ENCODE measurements at regions not wholly inside any gene's neighbourhood (a gene's known extent, or its start where the extent isn't known, plus 50 kb on each side); places are given as distances from the start of the nearest gene placed in this dataset.
"Not testable (repeated sequence)": the region's sequence is repeated elsewhere in the genome, so short reads cannot be mapped to it uniquely, and the experiment has no call there.

- no peak for DNase-seq (ENCODE audit: low read depth)
Observed at GRCh38 chr11:134591338-134591737, 179.3 kb upstream of the B3GAT1 start.

DNA sequence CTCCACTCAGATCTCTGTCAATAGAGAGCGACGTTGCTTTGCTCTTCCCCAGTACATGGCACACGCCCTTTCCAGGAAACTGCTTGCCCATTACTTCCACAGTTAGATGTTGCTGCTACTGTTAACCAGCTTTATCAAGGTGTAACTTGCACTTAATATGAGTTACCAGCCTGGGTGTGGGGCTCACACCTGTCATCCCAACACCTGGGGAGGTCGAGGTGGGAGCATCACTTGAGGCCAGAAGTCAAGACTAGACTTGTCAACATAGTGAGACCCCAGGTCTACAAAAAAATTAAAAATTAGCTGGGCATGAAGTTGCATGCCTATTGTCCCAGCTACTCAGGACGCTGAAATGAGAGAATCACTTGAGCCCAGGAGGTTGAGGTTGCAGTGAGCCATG lies 177.1 kb upstream of the B3GAT1 start:
- DNase-seq (ENCODE audit: low read depth), result no peak

GRCh38 chr11:134588460-134589110 lies 176.5 kb upstream of the B3GAT1 start:
- DNase-seq (ENCODE audit: low read depth), result not testable (repeated sequence)

DNA sequence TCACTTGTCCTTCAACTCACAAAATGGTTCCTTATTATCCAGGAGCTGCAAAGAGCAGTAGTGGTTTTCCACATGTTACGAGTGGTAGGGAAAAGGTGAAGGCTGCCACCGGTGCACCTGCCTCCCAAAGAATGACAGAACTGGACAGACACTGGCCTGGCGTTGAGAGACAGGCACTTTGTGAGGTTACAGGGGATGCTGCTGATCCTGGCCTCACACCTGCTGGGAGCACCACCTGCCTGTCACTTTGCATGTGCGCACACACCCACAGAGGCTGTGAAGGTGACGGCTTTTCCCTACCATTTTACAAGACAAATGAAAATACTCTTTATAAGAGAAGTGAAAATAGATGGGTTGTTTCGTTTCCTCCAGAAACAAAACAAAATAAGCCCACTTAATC lies 175.3 kb upstream of the B3GAT1 start:
- DNase-seq (ENCODE audit: low read depth), result no peak

DNA sequence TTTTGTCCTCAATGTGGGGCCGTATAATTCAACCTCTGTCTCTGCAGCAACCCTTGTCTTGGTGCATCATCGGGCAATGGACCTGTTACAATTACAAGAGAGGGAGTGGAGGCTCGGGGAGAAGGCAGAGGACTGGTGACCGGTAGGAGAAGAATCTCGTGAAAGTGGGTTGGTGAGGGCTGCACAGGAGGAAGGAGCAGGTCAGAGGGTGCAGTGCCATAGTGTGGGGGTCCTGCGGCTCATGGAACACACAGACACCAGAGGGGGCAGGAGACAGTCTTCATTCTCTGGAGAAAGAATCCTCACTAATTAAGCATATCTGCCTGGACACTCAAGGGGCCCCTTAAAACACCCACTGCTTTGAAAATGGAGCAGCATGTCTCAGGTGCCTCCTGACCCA lies 174.7 kb upstream of the B3GAT1 start:
- DNase-seq (ENCODE audit: low read depth), result no peak

- DNase-seq (ENCODE audit: low read depth), result no peak
Observed at GRCh38 chr11:134585666-134586610, 173.9 kb upstream of the B3GAT1 start.

DNA sequence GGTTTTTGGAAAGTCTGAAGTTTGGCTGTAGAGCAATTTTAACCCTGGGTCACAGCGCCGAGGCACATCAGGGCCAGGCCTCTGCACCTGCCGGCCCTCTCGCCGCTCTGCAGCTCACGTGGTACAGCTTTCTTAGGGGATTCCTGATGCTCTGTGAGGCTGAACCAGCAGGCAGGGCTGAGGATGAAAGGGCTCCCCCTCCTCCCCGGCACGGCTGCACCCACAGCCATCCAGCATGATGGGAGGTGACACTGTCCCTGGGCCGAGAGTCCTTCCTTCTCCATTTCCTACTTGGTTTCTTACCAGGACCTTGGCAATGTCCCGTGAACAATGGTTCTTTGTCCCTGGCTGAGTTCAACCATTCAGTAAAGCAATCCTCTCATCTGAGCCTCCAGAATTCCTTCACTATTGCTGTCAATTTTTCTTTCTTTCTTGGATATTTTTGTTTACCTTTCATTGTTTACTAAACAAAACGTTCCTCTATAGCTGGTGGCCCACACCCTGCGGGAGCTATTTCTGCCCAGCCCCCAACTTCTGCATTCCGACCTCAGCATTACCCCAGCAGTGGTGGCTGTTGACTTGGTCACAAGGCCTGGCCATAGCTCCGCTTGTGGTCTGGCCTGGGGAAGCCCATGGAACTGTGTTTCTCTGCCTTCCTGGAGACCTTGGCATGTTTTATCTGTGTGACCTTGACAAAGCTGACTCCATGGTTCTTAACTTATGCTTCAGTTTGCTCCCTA lies 172.8 kb upstream of the B3GAT1 start:
- no peak for DNase-seq (ENCODE audit: low read depth)

DNA sequence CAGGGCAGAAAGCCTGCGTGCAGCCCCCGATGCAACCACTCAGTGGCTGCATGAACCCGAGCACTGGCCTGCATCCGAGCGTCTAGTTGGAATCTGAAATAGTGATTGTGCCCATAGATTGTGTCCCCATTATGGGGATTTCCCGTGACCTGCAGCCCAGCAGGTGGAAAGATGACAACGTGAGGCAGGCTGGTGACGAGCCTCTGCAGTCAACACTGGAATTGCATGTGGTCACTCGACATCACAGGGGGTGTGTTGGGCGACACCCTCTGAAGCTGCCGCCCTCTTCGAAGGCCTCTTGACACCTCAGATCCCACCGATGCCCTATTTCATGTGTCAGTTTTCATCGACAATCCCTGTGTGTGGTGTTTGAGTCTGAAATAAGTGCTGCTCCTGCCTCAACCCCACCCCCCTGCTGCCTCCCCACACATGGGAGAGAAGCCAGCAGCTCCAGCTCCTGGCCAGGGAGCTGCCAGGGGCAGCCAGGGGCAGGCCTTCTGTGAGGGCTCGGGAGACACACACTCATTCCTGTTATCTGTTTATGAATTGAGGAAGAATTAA lies 172.0 kb upstream of the B3GAT1 start:
- no peak for DNase-seq (ENCODE audit: low read depth)

GRCh38 chr11:134583397-134583990 lies 171.5 kb upstream of the B3GAT1 start:
- no peak for DNase-seq (ENCODE audit: low read depth)

DNA sequence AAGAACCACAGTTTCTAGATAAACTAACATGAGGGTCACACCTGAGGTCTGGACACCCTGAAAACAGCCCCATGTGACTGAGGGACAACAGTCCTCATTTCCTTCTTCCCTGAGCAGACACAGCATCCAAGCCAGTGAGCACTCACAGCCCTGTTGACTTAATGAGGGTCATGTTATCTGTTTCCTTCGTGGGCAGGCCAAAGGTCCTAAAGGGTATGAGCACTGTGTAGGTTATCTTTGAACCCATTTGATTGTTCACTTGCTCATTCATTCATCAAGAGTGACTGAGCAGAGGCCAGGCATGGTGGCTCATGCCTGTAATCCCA lies 170.7 kb upstream of the B3GAT1 start:
- DNase-seq (ENCODE audit: low read depth), result no peak

- DNase-seq (ENCODE audit: low read depth), result no peak
Observed at GRCh38 chr11:134581966-134582769, 170.1 kb upstream of the B3GAT1 start.

GRCh38 chr11:134581121-134581626 lies 169.1 kb upstream of the B3GAT1 start:
- DNase-seq (ENCODE audit: low read depth), result no peak

DNA sequence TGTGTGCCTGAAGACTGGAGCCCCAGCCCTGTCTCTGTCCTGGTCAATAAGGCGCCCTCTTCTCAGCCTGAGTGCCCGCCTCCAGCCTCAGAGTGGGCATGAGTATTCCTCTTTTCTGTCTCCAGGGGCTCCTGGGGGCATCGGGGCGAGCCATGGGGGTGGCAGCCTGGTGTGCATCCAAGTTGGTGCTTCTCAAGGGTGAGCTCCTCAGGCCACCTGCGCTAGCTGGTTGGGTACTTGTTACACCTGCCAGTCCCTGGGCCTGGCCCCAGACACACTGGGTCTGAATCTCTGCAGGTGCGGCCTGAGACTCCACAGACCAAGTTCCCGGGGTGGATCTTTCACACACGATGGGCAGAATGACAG lies 168.6 kb upstream of the B3GAT1 start:
- DNase-seq (ENCODE audit: low read depth), result no peak

DNA sequence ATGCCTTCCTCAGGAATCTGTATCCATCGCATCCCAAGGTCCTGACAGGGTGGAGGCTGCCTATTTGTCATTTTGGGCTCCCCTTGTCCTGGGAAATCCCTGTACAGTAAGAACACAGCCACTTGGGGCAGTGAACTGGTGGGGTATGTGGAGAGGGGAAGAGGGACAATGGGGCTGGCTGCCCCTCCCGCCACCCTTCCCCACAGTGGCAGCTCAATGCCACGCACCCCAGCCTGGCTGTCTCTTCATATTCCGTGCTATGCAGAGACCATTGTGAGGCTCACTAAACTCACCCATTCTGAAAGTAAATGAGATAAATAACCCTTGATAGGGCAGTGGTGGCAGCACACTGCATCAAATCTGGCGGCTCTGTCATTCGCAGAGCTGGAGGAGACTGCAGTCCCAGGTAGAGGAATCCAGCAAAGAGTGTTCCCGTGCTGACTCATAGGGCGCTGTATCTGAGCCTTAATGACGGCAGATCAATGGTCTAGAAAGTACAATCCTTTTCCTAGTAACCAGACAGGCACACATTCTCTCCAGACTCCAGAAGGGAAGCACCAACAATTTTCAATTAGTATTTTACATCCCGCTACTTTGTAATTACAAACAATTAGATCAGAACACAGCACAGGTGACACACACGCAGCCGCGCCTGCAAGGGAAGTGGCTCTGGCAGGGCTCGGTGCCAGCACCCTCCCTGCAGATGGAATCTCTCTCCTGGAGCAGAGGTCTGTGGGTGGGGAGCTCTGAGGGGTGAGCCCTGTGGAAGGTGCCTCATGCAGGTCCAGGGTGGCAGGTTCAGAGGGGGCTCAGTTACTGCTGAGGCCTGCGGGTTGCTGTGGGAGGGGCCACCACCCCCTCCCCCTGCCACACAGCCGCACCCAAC lies 167.9 kb upstream of the B3GAT1 start:
- no peak for DNase-seq (ENCODE audit: low read depth)

GRCh38 chr11:134578807-134579723 lies 167.0 kb upstream of the B3GAT1 start:
- DNase-seq (ENCODE audit: low read depth), result no peak

GRCh38 chr11:134577751-134578395 lies 165.8 kb upstream of the B3GAT1 start:
- DNase-seq (ENCODE audit: low read depth), result no peak

DNA sequence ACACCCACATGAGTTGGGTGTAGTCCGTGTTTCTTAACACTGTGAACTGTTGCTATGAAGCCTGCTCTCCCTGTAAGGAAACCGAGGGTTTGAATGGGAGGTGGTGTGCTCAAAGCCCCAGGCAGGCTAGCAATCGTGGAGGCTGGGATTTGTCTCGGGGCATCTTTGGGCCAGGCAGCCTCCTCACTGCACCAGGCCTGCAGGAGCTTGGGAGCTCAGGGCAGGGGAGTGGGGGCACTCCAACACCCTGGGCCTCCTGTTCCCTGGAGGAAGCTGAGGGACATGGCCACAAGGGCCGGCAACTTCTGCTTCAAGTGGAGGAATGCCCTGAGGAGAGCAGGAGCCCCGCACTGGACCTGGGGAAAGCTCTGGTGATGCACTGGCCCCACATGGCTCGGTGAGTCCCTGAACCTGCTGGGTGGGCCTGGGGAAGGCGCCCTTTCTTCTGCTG lies 164.7 kb upstream of the B3GAT1 start:
- no peak for DNase-seq (ENCODE audit: low read depth)

- DNase-seq (ENCODE audit: low read depth), result no peak
Observed at GRCh38 chr11:134576286-134576685, 164.2 kb upstream of the B3GAT1 start.
